Right lobe of liver (tissue), 4 donors: ENCODE measurements at regions not wholly inside any gene's neighbourhood (a gene's known extent, or its start where the extent isn't known, plus 50 kb on each side); places are given as distances from the start of the nearest gene placed in this dataset.

Experiments
- POLR2A ChIP-seq: fragments of 450-650 bp; IDR thresholded peaks from one replicate; pipeline ENCODE4 v1.6.1; 2017; ENCODE audit warnings: antibody characterized with exemption, mild to moderate bottlenecking
- TF ChIP-seq, protein P1 (sequence below), 4 donors: fragments of 200-600 bp in 3 of 4; fragments of 450-650 bp in 1 of 4; IDR thresholded peaks; one replicate each; pipeline versions ENCODE4 v1.5.1 to v1.8.0; 2016 to 2022; ENCODE audit warnings: antibody characterized with exemption in 4 of 4, mild to moderate bottlenecking in 2 of 4
- donor health status: DM: no; HTN: no; CAD: no.
- donor health status: DM: no; HTN: no; CAD: no.
- donor health status: DM: no; HTN: yes; CAD: no.

DNA sequence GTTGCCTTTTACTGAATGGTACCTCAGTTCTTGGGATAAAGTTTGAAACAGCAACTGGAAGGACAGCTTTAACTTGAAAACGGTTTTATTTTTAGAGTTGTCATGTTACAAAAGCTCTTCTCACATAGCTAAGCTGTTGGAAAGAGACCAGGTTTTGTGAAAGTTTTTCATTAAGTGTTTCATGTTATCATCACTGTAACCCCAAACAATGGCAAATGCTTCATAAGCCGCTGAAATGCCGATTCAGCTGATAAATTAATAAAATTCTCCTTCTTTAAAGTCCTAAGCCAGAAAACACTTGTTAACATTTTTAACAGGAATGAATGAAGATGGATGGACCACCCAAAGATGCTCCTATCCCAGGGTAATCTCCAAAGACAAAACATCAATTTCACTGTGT lies 76.1 kb upstream of the IRF2 start:
- TF ChIP-seq, protein P1, sequence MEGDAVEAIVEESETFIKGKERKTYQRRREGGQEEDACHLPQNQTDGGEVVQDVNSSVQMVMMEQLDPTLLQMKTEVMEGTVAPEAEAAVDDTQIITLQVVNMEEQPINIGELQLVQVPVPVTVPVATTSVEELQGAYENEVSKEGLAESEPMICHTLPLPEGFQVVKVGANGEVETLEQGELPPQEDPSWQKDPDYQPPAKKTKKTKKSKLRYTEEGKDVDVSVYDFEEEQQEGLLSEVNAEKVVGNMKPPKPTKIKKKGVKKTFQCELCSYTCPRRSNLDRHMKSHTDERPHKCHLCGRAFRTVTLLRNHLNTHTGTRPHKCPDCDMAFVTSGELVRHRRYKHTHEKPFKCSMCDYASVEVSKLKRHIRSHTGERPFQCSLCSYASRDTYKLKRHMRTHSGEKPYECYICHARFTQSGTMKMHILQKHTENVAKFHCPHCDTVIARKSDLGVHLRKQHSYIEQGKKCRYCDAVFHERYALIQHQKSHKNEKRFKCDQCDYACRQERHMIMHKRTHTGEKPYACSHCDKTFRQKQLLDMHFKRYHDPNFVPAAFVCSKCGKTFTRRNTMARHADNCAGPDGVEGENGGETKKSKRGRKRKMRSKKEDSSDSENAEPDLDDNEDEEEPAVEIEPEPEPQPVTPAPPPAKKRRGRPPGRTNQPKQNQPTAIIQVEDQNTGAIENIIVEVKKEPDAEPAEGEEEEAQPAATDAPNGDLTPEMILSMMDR (IDR thresholded peaks at IDR 0.05) = no peak
- TF ChIP-seq POLR2A = no peak
